GM12878 (cell line): ENCODE measurements at regions not wholly inside any gene's neighbourhood (a gene's known extent, or its start where the extent isn't known, plus 50 kb on each side); places are given as distances from the start of the nearest gene placed in this dataset.

Experiments used
- ATAC-seq: fragments of 200-7000 bp; cut with Tn5 transposase; 3 replicates; pipeline ENCODE4 v1.9.1; 2020; ENCODE audit warnings: mild to moderate bottlenecking, moderate library complexity
- BruUV-seq: library from RNA; stranded (reverse); fragments of 400-500 nt; replicated peaks from 2 replicates; lab custom pipeline; 2021; lab: Mats Ljungman, UMichigan
- CTCF ChIA-PET: fragments of 300-600 bp; sonication (Branson Sonifier 250); formaldehyde crosslinking; extraction: SDS; loops from one replicate; lab custom pipeline; 2021; ENCODE audit warnings: inconsistent platforms; lab: Yijun Ruan, JAX
- POLR2A ChIA-PET: fragments of 350-600 bp; formaldehyde crosslinking; extraction: SDS; loops from one replicate; lab custom pipeline; 2021; ENCODE audit warnings: inconsistent platforms; lab: Charles Lee
- RAD21 ChIA-PET: fragments of 300-600 bp; sonication (Branson Sonifier 250); formaldehyde crosslinking; loops from one replicate; lab custom pipeline; 2023; ENCODE audit warnings: antibody characterized with exemption; ENCODE audit not compliant: unreplicated experiment; lab: Charles Lee
- SMC1A ChIA-PET: fragments of 300-600 bp; sonication (Branson Sonifier 250); formaldehyde crosslinking; loops from one replicate; lab custom pipeline; 2023; ENCODE audit not compliant: unreplicated experiment, uncharacterized antibody; lab: Charles Lee
- DNase-seq: peaks from one replicate; pipeline ENCODE4 v3.0.0-alpha.2; 2011; ENCODE audit warnings: low read depth, low spot score
- FAIRE-seq: peaks from 3 replicates; lab custom pipeline; 2011; peaks lifted over from hg19 to GRCh38; lab: Jason Lieb, UNC
- H2AFZ ChIP-seq: 2 replicates; pipeline ENCODE4 v1.6.0; 2011; ENCODE audit warnings: low read depth, low read length, control low read depth; ENCODE audit not compliant: control insufficient read depth
- H3K27ac ChIP-seq: 2 replicates; pipeline ENCODE4 v1.5.1; 2011; ENCODE audit warnings: control low read depth; ENCODE audit not compliant: control insufficient read depth, insufficient read depth
- H3K27me3 ChIP-seq, 2 experiments: replicated peaks in 1 of 2; 2 replicates each; pipeline versions ENCODE4 v1.6.0 to v1.6.1; 2011; ENCODE audit warnings: low read length in 1 of 2; ENCODE audit not compliant: control insufficient read depth in 2 of 2, insufficient read depth in 2 of 2
- H3K36me3 ChIP-seq, 2 experiments: 2 replicates each; pipeline ENCODE4 v1.5.1; 2011; ENCODE audit warnings: low read length in 1 of 2; ENCODE audit not compliant: control insufficient read depth in 2 of 2, insufficient read depth in 2 of 2
- H3K4me1 ChIP-seq: 2 replicates; pipeline ENCODE4 v1.6.1; 2011; ENCODE audit warnings: mild to moderate bottlenecking, low read length, moderate library complexity, mixed read lengths; ENCODE audit not compliant: control insufficient read depth, insufficient read depth
- H3K4me2 ChIP-seq: 2 replicates; pipeline ENCODE4 v1.6.0; 2011; ENCODE audit warnings: control low read depth; ENCODE audit not compliant: control insufficient read depth, insufficient read depth
- H3K4me3 ChIP-seq: fragments of 200-600 bp; sonication (generic); 2 replicates; pipeline ENCODE4 v1.5.1; 2016
- H3K79me2 ChIP-seq: 2 replicates; pipeline ENCODE4 v1.6.0; 2011; ENCODE audit warnings: low read length; ENCODE audit not compliant: control insufficient read depth, insufficient read depth
- H3K9ac ChIP-seq: 2 replicates; pipeline ENCODE4 v1.8.0; 2011; ENCODE audit warnings: low read length, control low read depth, mixed read lengths; ENCODE audit not compliant: control insufficient read depth, insufficient read depth
- H3K9me3 ChIP-seq: replicated peaks from 3 replicates; pipeline ENCODE4 v1.5.1; 2011; ENCODE audit warnings: mild to moderate bottlenecking, low read length; ENCODE audit not compliant: control insufficient read depth, insufficient read depth
- H4K20me1 ChIP-seq: 2 replicates; pipeline ENCODE4 v1.6.0; 2011; ENCODE audit not compliant: control insufficient read depth, insufficient read depth
- BACH1 ChIP-seq: fragments of 450-650 bp; IDR thresholded peaks from 2 replicates; pipeline ENCODE4 v1.6.1; 2017; ENCODE audit warnings: mild to moderate bottlenecking, borderline replicate concordance
- DPF2 ChIP-seq: fragments of 450-650 bp; IDR thresholded peaks from 2 replicates; pipeline ENCODE4 v1.6.1; 2017; ENCODE audit warnings: mild to moderate bottlenecking
- NR2C1 ChIP-seq: fragments of 450-650 bp; IDR thresholded peaks from 2 replicates; pipeline ENCODE4 v1.6.1; 2017; ENCODE audit warnings: antibody characterized with exemption, mild to moderate bottlenecking, moderate library complexity
- PKNOX1 ChIP-seq: fragments of 450-650 bp; IDR thresholded peaks from 2 replicates; pipeline ENCODE4 v1.6.1; 2016; ENCODE audit warnings: mild to moderate bottlenecking
- RB1 ChIP-seq: fragments of 450-650 bp; formaldehyde crosslinking; IDR thresholded peaks from 2 replicates; pipeline ENCODE4 v1.6.1; 2017; ENCODE audit warnings: mild to moderate bottlenecking, borderline replicate concordance
- TCF3 ChIP-seq: IDR thresholded peaks from 2 replicates; pipeline ENCODE4 v1.6.1; 2012; ENCODE audit warnings: low read depth, mild to moderate bottlenecking, low read length, borderline replicate concordance; ENCODE audit not compliant: insufficient read depth
- ZNF24 ChIP-seq: fragments of 450-650 bp; IDR thresholded peaks from 2 replicates; pipeline ENCODE4 v1.6.1; 2017; ENCODE audit warnings: antibody characterized with exemption, mild to moderate bottlenecking
- ZNF592 ChIP-seq: fragments of 450-650 bp; IDR thresholded peaks from 2 replicates; pipeline ENCODE4 v1.6.1; 2017; ENCODE audit warnings: mild to moderate bottlenecking, moderate library complexity
- WGBS: methylation state at CpG from one replicate; pipeline ENCODE4 v1.1.6; 2016; ENCODE audit warnings: low lambda C conversion rate; ENCODE audit not compliant: insufficient replicate concordance, insufficient coverage; ENCODE audit errors: missing lambda C conversion rate; 5-methylcytosine and 5-hydroxymethylcytosine counted together
- in situ Hi-C: fragments of 300-500 bp; cut with MboI; formaldehyde crosslinking; loops from 9 replicates; pipeline ENCODE4 v1.14.3; 2018; ENCODE audit warnings: mixed read lengths
- intact Hi-C: fragments of 100-400 bp; cut with micrococcal nuclease; formaldehyde crosslinking; loops from one replicate; pipeline ENCODE4 v1.14.2; 2022; ENCODE audit not compliant: unreplicated experiment

- FAIRE-seq: no peak
- CTCF ChIA-PET: no interaction called here
- POLR2A ChIA-PET: no interaction called here
- SMC1A ChIA-PET: no interaction called here
- BruUV-seq: no TSS peak
- in situ Hi-C loops: no loop called here
- Histone ChIP-seq H3K27me3 (no peaks in the 10 kb centered on the region), H3K4me1 (no peaks in the 10 kb centered on the region), H4K20me1 (no peaks in the 10 kb centered on the region), H3K9ac (no peak overlapping the region), H3K27ac (no peak overlapping the region), H3K36me3 (no peaks in the 10 kb centered on the region), H3K4me2 (no peak overlapping the region), H2AFZ (no peak overlapping the region), H3K4me3 (no peak overlapping the region), H3K9me3 (no peaks in the 10 kb centered on the region; the same call in 2 of the 3 replicates), H3K79me2 (no peaks in the 10 kb centered on the region)
- RAD21 ChIA-PET: no interaction called here
- no peak for DNase-seq
- intact Hi-C loops: no loop called here
- ATAC-seq: no peak
- no peak for TF ChIP-seq NR2C1
- no peak for TF ChIP-seq ZNF592
- no peak for TF ChIP-seq TCF3
- no peak for TF ChIP-seq ZNF24
- no peak for TF ChIP-seq DPF2
- TF ChIP-seq RB1: no peak
- TF ChIP-seq BACH1: no peak
- no peak for TF ChIP-seq PKNOX1
- WGBS: 0% methylated on average over 4 of the region's 4 CpGs
Observed at GRCh38 chr3:3625544-3626271, 173.5 kb upstream of the LRRN1 start.
